HG02943 (cell line): ENCODE measurements at regions not wholly inside any gene's neighbourhood (a gene's known extent, or its start where the extent isn't known, plus 50 kb on each side); places are given as distances from the start of the nearest gene placed in this dataset.

Source experiments
- ATAC-seq: cut with Tn5 transposase; IDR thresholded peaks from one replicate; pipeline ENCODE4 v1.9.1; 2021; ENCODE audit warnings: mild to moderate bottlenecking, low read depth, moderate library complexity; ENCODE audit not compliant: unreplicated experiment

GRCh38 chr2:831622-832021 lies 119.0 kb upstream of the SNTG2 start:
- ATAC-seq, result no peak

- ATAC-seq, result no peak
Measured at GRCh38 chr2:831225-831536, 119.5 kb upstream of the SNTG2 start.

- no peak for ATAC-seq
Measured at GRCh38 chr2:830419-831224, 120.0 kb upstream of the SNTG2 start.

- no peak for ATAC-seq
Measured at GRCh38 chr2:829047-829446, 121.6 kb upstream of the SNTG2 start.

GRCh38 chr2:824954-825353 lies 125.7 kb upstream of the SNTG2 start:
- ATAC-seq, result no peak

GRCh38 chr2:824524-824923 lies 126.1 kb upstream of the SNTG2 start:
- ATAC-seq, result no peak

GRCh38 chr2:821546-821945 lies 129.1 kb upstream of the SNTG2 start:
- ATAC-seq, result no peak

- no peak for ATAC-seq
Measured at GRCh38 chr2:819601-820000, 131.0 kb upstream of the SNTG2 start.

- ATAC-seq, result no peak
Measured at GRCh38 chr2:819121-819520, 131.5 kb upstream of the SNTG2 start.

- ATAC-seq, result no peak
Measured at GRCh38 chr2:817336-818015, 133.2 kb upstream of the SNTG2 start.

- ATAC-seq, result no peak
Measured at GRCh38 chr2:816278-816677, 134.4 kb upstream of the SNTG2 start.

- ATAC-seq, result no peak
Measured at GRCh38 chr2:810397-810796, 133.2 kb upstream of the TMEM18 start.

GRCh38 chr2:807300-807699 lies 130.1 kb upstream of the TMEM18 start:
- ATAC-seq, result no peak

- no peak for ATAC-seq
Measured at GRCh38 chr2:805664-806063, 128.5 kb upstream of the TMEM18 start.

- no peak for ATAC-seq
Measured at GRCh38 chr2:797993-798392, 120.8 kb upstream of the TMEM18 start.

- no peak for ATAC-seq
Measured at GRCh38 chr2:797556-797955, 120.3 kb upstream of the TMEM18 start.

GRCh38 chr2:796141-796985 lies 119.2 kb upstream of the TMEM18 start:
- no peak for ATAC-seq

GRCh38 chr2:795531-796041 lies 118.4 kb upstream of the TMEM18 start:
- ATAC-seq, result no peak

GRCh38 chr2:794554-795241 lies 117.5 kb upstream of the TMEM18 start:
- no peak for ATAC-seq

GRCh38 chr2:793236-793635 lies 116.0 kb upstream of the TMEM18 start:
- no peak for ATAC-seq

GRCh38 chr2:792687-793086 lies 115.5 kb upstream of the TMEM18 start:
- ATAC-seq, result no peak
